Astrocyte of the spinal cord (primary cell): ENCODE measurements at regions not wholly inside any gene's neighbourhood (a gene's known extent, or its start where the extent isn't known, plus 50 kb on each side); places are given as distances from the start of the nearest gene placed in this dataset.

ENCODE experiments used
- DNase-seq: peaks from one replicate; pipeline ENCODE4 v3.0.0; 2011; ENCODE audit warnings: low read depth, low spot score
- H3K4me3 ChIP-seq: 2 replicates; pipeline ENCODE4 v1.5.1; 2011; ENCODE audit warnings: low read depth, mild to moderate bottlenecking, low read length, moderate library complexity
- CTCF ChIP-seq: IDR thresholded peaks from 2 replicates; pipeline ENCODE4 v1.5.1; 2012; ENCODE audit warnings: low read depth, mild to moderate bottlenecking, low read length, inconsistent platforms
- in situ Hi-C: cut with HindIII; loops from 2 replicates; pipeline ENCODE4 v1.10.0; 2017; ENCODE audit warnings: low sequenced_read_pairs

DNA sequence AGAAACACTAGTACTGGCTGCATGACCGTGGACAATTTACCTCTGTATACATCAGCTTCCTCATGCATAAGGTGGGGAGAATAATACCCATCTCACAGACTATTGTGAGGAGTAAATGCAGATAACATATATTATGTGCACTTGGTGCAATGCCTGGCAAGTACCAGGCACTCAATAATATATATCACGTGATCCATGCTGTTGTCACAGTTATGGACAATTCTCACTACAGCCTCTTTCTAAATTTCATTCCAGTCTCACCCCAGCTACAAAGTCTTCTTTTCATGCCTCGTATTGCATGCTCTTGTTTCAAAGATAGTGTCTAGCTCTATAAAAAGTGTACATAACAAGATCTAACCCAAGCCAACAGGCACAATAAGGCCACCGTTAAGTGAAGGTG lies 494.3 kb upstream of the ADAMTS9 start:
- no peak overlapping the region for H3K4me3 ChIP-seq
- in situ Hi-C loops: no loop called here
- DNase-seq: no peak
- no peak for TF ChIP-seq CTCF

DNA sequence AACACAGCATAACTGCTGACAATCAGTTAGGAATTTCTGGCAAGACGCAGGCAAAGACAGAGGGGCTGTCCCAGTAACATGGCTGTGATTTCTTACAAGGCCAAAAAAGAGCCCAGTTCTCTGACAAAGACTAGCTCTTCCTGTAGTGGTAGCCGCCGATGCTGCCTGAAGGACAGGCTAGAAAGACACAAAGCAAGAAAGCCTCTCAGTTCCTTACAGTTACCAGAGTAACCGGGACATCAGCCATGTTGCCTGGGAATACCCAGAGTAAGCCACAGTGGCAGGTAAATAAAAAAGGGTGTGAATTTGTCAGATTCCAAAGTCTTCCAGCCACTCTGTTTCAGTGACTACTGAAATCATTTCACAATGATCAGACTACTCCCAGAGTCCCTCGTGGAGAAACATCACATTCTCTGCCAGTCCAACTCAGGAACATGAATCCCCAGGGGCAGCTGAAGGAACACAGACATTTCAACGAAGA lies 493.6 kb upstream of the ADAMTS9 start:
- no peak overlapping the region for H3K4me3 ChIP-seq
- no peak for DNase-seq
- no peak for TF ChIP-seq CTCF
- in situ Hi-C loops: no loop called here

DNA sequence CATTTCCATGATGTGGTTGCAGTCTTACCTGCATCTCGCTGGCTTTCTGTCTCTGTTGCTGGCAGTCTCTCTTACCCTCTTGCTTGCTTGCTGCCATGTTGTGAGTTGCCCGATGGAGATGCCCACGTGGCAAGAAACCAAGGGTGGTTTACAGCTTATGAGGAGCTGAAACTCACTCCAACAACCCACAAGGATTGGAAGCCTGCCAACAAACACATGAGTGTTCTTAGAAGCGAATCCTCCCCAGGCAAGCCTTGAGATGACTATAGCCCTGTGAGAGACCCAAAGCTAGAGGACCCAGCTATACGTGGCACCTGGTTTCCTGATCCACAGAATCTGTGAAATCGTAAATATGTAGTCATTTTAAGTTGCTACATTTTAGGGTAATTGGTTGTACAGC lies 490.9 kb upstream of the ADAMTS9 start:
- H3K4me3 ChIP-seq: no peak overlapping the region
- TF ChIP-seq CTCF: no peak
- peak; percentile 62 for DNase-seq
- in situ Hi-C loops: no loop called here

DNA sequence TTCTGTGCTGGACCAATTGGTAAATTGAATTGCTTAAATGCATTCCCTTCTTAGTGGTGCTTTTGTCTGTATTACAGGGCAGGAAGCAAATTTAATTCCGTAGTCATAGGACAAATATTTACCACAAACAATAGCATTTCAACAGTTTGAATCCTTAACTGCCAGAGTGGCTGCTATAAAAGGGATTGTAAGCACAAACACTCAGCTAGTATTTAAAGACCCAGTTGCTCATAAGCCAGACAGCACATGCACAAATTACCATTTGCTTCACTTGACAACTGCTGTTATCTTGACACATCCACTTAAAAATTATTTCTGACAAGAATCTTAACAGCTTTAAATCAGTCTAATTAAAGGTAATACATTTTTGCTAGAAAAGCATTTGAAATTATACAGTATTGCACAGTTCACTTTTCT lies 490.2 kb upstream of the ADAMTS9 start:
- TF ChIP-seq CTCF: no peak
- DNase-seq: peak; percentile 36
- H3K4me3 ChIP-seq: no peak overlapping the region
- in situ Hi-C loops: no loop called here

DNA sequence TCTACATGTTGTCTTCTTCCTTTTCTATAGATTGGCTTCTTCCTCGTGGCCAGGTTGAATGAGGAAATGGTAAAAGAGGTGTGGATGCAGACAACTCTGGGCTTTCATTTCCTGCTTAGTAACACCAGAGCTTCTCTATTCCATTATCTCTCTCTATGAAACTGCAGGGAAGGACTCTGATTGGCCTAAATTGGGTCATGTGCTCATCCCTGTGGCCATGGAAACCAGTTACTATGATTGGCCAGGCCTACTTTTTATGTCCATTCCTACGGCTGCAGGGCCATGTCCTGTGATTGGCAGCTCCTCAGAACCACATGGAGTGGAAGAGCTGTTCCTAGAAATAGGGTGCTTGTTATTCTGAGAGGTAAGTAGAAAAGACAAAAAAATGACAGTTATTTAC lies 486.9 kb upstream of the ADAMTS9 start:
- TF ChIP-seq CTCF: no peak
- no peak overlapping the region for H3K4me3 ChIP-seq
- DNase-seq: no peak
- in situ Hi-C loops: no loop called here

GRCh38 chr3:65173841-65174240 lies 486.0 kb upstream of the ADAMTS9 start:
- DNase-seq: no peak
- in situ Hi-C loops: no loop called here

More at GRCh38 chr3:65173841-65174240, 486.0 kb upstream of the ADAMTS9 start:
- TF ChIP-seq CTCF: no peak
- H3K4me3 ChIP-seq: no peak overlapping the region
